HG03571 (cell line): ENCODE measurements at regions not wholly inside any gene's neighbourhood (a gene's known extent, or its start where the extent isn't known, plus 50 kb on each side); places are given as distances from the start of the nearest gene placed in this dataset.
"Not testable (repeated sequence)": the region's sequence is repeated elsewhere in the genome, so short reads cannot be mapped to it uniquely, and the experiment has no call there.

Experiments
- ATAC-seq: cut with Tn5 transposase; IDR thresholded peaks from one replicate; pipeline ENCODE4 v1.9.1; 2021; ENCODE audit not compliant: unreplicated experiment

- ATAC-seq, result no peak
Observed at GRCh38 chr2:224151680-224152310, 112.7 kb upstream of the SERPINE2 start.

GRCh38 chr2:224151161-224151560 lies 112.1 kb upstream of the SERPINE2 start:
- no peak for ATAC-seq

GRCh38 chr2:224148058-224148457 lies 109.0 kb upstream of the SERPINE2 start:
- ATAC-seq, result not testable (repeated sequence)

DNA sequence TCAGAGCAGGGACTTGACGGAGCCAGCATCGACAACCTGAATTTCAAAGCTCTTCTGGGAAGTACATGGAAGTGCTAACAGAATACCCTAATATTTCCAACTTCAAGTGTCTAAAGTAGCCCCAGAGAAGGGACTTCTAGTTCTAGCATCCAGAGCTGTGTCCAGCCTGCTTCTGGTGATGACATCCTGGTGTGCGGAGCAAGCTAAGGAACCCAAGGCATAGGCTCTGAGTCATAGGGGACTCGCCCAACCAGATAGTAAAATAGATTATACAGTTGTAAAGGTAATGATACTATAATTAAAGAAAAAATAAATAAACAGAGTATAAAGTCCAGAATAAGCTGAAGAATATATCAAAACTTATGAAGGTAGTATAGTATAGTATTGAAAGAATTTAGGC lies 108.1 kb upstream of the SERPINE2 start:
- ATAC-seq, result no peak

GRCh38 chr2:224146356-224147160 lies 107.5 kb upstream of the SERPINE2 start:
- no peak for ATAC-seq

- no peak for ATAC-seq
Observed at GRCh38 chr2:224145751-224146355, 106.8 kb upstream of the SERPINE2 start.

- no peak for ATAC-seq
Observed at GRCh38 chr2:224143526-224143925, 104.4 kb upstream of the SERPINE2 start.

GRCh38 chr2:224142397-224143312 lies 103.6 kb upstream of the SERPINE2 start:
- no peak for ATAC-seq

DNA sequence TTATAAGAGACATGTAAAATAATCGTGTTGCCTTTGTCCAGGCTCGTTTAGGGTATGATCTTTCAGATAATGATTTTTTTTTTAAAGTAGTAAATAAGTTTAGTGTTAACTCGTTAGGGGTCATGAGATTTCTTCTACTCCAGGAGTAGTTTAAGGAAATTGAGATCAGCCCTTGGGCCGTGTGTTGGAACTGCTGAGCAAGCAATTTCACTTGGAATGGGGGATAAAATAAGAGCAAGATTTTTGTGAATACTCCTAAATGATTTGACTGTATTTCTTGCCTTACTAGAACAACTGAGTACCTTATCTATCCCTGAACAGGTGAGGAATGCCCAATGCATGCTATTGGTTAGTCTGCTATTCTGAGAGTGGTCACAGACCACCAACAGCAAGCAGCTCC lies 102.2 kb upstream of the SERPINE2 start:
- no peak for ATAC-seq

GRCh38 chr2:224137208-224137607 lies 98.1 kb upstream of the SERPINE2 start:
- no peak for ATAC-seq

DNA sequence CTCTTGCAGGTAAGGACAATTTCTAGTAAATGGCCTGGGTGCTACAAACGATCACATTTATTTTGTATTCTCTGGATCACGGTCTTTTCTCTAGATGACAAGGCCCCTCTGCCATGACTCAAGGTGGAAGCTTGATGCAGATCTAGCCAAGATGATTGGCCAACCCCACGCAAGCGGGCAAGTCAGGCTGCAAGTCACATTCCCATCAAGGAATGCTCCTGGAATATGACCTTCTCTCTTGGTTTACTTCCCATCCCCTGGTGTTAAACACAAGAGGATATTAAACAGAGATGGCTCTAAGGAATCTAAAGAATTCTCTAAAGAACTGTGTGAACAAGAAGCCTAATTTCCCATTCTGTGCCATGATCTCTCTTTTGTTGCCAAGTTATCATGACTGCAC lies 97.3 kb upstream of the SERPINE2 start:
- no peak for ATAC-seq

- ATAC-seq, result no peak
Observed at GRCh38 chr2:224135881-224136280, 96.8 kb upstream of the SERPINE2 start.

GRCh38 chr2:224134003-224134734 lies 95.1 kb upstream of the SERPINE2 start:
- ATAC-seq, result no peak

DNA sequence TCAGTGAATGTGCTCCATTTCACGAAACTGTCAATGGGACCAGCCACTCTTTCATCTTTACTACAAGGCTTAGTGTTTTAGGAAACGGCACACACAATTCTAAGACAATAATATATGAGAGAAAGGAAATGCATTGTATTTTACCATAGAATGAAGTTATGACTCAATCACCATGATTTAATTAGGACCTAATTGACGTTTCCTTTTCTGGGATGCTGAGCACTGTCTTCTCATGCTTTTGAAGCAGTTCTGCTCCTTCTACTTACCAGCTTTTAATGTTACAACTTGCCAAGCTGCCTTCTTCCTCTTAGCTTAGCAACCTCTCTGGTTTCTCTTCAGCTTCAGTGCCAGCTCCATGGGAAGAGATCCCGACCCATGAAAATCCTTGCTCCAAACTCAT lies 94.3 kb upstream of the SERPINE2 start:
- no peak for ATAC-seq

DNA sequence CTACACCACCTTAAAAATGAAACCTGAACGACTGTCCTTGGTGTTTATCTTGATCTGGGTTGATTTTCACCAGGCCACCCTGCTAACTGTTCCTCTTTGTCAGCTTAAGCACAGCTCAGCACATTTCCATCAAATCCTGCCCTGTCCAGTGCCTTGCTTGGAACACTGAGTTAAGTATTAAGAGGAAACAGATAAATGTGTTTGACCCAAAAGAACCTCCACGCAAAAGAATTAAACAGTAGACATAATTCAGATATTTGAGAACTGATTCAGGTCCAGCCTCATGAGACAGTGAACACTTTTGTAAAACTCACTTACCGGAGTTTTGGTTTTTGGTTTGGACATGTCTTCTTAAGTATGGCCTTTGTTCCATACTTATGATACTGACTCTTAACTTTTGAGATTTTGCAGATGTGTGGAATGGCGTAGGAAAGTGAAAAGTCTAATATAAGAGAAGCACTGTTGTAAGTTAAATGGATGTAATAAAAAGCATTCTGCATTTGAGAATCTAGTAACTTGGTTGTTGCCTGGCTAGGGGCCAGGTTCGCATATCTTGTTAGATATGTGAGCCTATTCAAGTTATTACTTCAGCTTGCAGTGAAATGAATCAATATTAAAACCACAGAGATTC lies 88.9 kb upstream of the SERPINE2 start:
- ATAC-seq, result no peak

DNA sequence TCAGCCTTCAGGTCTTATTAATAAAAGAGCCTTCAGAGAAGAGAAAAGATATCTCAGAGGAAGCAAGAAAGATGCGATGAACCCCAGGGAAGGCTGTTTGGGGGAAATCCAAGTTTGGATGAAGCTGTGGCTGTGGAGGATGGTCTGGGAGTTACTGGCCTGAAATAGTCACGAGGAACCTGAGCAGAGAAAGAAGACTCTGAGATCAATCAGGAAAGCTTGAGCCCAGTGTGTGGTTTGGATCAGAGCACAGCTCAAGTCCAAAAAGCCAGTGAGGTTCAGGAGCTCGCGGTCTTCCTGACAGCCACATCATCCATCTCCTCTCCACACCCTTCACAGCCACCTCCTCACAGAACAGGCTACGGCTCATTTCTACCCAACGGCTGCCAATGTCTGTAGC lies 87.4 kb upstream of the SERPINE2 start:
- ATAC-seq, result no peak

DNA sequence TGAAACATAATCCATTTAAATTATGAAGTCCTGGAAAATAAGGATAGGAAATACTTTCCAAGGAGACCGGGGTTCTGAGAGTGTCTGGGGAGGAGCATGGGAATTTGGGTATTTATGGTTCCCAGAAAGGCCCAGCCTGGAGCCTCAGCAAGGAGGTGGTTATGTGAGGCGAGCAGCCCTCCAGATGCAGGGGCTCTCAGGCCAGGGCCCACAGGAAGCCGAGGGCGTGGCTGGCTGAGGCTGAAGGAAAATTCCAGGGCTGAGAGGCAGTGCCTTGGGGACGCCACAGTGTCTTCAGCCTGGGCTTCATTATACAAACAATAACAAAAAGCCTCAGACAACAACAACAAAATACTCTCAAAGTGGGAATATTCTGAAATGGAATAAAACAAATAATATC lies 86.9 kb upstream of the SERPINE2 start:
- no peak for ATAC-seq

- no peak for ATAC-seq
Observed at GRCh38 chr2:224122542-224122941, 83.5 kb upstream of the SERPINE2 start.

GRCh38 chr2:224121406-224122067 lies 82.5 kb upstream of the SERPINE2 start:
- ATAC-seq, result no peak

DNA sequence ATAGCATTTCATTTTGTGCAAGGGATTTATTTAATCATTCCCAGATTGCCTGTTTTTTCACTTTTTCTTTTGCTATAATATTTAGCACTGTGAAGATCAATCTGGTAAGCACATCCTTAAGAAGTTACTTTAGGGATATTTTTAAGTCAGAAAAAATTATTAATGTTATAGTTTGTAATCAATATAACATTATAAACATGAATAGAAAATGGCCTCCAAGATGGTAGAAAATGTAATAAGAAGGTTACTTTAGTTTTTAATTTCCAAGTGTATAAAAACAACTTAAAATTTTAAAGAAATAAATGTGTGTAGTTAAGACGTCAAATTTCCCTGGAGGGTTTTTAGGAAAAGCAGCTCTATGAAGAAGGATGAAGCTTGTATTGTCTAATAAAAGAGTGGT lies 81.9 kb upstream of the SERPINE2 start:
- no peak for ATAC-seq
